ENCODE measurements at regions not wholly inside any gene's neighbourhood (a gene's known extent, or its start where the extent isn't known, plus 50 kb on each side); places are given as distances from the start of the nearest gene placed in this dataset.

DNA sequence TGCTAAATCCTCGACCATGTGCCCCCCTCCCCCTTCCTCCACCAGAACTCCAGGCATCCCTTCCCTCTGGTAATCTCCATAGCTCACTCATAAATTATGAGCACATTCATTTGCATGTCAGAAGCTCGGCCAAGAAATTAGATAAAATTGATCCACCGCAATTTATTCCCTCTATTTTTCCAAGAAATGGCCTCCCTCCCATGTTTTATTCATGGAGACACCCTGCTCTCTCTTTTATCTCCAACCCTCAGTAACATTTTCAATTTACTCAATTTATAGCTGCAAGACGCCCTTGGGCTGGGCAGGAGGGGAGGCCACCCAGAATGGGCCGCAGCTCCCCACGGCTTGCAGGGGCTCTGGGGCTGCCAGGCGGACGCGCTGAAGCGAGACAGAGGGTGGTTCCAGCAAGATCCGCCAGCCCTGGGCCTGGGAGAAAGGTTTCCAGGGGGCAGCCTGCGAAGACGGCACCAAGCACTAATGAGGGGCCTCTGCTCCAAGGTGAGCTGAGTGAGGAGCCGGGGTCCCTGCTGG is 54.7 kb upstream of the ZNF423 start:
- no peak for DNase-seq

DNA sequence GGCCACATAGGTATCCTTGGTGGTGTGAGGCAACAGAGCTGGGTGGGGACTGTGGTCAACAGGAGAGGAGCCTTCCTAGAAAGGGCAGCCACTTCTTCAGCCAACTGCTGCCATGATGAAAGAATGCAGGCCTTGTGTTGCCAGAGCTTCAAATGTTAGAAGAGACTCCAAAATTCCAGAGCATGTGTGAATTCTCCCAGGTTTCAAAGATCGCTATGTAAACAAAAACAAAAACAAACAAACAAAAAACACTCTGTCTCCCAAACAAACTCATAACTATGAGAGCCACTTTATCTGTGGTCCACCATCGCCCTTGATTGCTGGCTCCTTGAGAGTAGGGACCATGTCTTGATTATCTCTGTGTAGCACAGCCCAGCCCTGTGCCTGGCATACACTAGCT is 55.5 kb upstream of the ZNF423 start:
- no peak for DNase-seq

DNA sequence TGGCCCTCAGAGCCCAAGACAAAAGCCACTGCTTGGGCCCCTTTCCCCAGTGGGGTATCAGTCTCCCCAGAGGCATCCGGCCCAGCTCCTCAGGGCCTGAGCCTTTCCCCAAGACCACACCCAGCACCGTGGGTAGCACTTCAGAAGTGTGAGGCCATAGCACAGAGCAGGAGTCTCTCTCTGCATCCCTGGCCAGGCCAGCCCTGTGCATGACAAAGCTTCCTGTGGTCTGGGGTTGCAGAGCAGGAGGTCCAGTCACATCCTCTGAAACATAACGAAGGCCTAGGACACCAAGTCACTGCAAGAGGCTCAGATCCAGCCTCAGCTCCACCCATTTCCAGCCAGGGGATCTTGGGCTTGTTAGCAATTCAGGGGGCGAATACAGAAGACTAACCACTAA is 56.8 kb upstream of the ZNF423 start:
- no peak for DNase-seq

DNA sequence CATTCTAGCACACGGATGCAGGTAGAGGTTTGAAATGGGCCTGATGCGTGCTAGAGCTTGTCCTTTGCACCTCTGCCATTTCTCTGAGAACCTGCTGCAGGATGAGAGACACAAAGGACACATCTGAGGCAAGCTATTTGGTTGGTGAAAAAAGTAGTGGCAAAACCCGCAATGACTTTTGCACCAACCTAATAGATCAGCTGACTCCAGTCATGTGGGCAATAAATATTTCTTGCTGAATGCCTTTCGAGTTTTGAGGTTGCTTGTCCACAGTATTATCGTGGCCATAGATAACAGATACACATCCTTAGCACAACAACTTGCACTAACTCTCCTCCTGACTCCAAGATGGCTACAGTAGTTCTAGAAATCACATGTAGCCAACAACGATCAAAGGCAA is 57.8 kb upstream of the ZNF423 start:
- no peak for DNase-seq

DNA sequence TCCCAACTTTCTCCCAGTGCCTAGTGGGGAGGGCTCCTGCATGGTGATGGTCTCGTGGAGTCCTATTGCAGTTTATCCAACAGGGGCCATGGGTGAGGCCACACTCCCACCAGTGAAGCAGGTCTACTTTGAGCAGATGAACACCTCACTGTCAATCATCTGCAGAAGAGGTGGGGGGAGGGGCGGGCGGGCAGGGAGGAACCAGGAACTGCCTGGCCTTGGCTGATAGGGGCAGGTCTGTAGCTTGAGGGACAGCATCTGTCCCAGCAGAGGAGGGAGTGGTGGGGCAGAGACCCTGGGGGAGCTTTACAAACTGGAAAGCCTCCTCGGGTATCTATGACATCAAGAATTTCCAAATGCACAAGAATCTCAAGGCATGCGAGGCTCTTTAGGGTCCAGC is 58.7 kb upstream of the ZNF423 start:
- no peak for DNase-seq

DNA sequence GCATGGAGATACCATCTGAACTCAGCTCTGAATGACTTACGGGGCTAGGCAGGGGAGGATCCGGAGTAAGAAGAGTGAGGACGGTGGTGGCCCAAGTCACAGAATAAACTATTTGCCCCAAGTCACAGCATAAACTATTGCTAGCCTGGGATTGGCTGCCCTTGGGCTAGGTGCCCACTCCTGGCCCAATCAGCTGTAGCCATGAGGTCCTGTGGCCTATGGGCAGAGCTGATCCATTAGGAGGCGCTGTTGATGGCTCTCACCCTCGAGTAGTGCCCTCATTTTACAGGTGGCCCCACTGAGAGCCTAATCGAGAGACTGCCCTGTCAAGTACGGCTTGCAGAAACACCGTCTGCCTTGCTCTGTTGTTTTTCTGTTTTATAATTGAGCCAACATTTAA is 62.3 kb upstream of the ZNF423 start:
- no peak for DNase-seq

DNA sequence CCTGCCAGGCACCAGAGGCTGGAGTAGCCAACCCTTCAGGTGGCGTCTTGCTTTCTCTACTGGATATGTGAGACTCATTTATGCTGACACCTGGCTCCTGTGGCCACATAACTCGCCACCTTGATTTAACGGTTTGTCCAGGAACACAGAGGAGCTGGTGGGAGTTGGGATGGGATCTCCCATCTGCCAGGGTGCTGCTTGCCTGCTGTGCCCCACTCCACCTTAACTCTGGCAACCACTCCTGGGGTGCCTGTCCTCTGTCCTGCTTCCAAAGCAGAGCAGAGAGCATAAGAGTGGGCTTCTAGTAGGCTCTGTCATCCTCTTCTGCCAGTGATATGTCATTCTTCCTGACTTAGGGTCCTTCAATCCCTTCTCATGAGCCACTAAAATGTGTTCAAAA is 63.4 kb upstream of the ZNF423 start:
- no peak for DNase-seq

DNA sequence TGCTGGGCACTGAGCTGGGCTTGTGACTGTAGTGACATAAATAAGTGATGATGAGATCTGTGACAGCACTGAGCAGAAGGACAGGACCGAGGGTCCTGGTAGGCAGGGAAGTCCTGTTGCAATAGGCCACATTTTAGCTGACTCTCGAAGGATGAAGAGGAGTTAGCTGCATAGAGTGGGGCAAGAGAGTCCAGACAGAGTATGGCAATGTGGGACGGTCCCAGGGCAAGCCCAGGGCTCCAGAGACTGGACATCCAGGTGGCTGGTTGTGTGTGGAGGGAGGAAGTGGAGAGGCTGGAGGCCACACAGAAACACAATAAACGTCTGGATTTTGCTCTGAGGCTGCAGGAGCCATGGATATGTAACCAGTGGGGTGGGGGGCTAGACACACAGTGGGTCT is 64.5 kb upstream of the ZNF423 start:
- no peak for DNase-seq

DNA sequence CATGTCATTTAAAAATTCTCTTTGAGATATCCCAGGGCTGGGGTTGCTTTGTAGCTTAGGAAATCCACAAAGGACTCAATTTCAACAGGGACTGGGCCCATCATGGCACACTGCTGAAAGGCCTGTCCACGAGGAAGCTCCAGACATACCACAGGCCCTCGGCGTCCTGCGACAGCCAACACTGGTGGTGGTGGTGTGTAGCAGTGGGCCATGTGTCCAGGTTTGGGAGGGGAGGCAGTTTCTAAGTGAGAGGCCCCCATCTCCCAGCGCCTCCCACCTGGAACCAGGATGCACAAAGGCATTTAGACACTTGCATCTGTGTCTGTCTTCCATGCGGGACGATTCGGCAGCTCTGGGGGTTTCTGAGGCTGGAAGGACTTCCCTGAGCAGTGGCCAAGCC is 65.2 kb upstream of the ZNF423 start:
- no peak for DNase-seq

DNA sequence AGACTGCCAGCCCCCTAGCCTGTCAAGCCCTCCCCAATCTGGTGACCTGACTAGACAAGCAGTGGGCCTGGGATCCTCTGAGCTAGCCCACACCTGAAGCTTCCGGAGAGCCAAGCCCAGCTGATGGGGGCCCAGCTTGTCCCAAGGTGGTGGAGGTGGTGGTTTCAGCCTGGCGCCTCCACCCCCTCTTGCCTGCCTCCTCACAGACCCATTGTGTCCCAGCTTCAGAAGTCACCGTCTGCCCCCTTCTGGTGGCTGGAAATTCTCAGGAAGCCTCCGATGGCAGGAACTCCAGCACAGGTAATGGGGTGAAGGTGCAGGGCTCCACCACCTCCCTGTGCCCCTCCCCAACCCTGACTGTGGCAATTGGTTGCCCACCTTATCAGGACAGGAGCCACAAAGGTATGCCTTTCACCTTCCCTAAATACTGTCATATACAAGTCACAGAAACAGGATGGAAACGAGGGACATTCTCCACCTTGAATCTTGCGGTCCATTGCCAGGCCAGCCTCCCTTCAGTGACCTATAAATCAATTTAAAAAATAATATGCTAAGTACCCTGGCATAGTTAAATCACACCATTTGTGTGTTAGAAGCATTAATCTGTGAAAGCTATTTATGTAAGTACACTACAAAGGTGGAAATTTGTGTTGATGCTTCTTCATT is 66.0 kb upstream of the ZNF423 start:
- DNase-seq = peak; percentile 24

DNA sequence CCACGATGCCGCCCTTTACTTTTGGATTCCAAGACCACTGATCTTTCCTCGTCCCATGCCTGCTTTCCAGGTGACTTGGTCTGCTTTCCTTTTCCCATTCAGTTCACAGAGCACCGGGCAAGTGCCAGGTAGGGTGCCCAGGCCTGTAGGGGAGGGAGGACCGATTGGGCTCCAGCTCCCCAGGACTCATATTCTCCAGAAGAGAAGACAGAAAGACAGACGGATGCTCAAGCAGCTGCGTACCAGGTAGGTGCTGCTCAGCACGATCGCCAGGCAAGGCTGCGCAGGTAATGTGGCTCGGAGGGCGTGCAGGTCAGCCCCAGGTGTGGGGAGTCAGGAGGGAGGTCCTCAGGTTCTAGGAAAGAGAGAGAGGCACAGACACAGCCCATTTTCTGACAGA is 67.5 kb upstream of the ZNF423 start:
- DNase-seq = no peak

DNA sequence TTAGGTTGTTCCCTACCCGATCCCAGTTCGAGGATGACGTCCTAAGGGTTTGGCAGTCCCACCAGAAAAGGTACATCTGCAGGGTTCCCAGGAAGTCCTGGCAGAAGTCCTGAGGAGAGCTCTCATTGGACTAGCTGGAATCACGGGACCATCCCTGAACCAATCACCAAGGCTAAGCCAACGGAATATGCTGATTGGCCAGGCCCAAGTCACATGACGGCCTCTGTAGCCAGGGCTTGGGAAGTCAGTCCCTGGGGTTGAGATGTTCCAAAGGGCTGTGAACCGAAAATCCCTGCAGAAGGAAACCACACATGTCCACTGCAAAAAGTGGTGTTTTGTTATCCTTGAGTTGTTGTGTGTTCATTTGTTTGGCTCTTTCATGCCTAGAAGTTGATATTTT is 68.2 kb upstream of the ZNF423 start:
- no peak for DNase-seq

DNA sequence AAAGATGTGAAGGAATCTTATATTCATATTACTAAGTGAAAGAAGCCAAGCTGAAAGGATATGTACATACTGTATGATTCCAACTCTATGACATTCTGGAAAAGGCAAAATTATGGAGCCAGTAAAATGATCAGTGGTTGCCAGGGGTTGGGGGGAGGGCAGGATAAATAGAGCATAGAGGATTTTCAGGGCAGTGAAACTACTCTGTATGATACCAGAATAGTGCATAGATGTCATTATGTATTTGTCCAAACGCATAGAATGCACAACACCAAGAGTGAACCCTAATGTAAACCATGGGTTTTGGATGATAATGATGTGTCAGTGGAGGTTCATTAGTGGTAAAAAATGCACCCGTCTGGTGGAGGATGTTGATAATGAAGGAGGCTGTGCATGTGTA is 71.0 kb upstream of the ZNF423 start:
- DNase-seq = no peak

DNA sequence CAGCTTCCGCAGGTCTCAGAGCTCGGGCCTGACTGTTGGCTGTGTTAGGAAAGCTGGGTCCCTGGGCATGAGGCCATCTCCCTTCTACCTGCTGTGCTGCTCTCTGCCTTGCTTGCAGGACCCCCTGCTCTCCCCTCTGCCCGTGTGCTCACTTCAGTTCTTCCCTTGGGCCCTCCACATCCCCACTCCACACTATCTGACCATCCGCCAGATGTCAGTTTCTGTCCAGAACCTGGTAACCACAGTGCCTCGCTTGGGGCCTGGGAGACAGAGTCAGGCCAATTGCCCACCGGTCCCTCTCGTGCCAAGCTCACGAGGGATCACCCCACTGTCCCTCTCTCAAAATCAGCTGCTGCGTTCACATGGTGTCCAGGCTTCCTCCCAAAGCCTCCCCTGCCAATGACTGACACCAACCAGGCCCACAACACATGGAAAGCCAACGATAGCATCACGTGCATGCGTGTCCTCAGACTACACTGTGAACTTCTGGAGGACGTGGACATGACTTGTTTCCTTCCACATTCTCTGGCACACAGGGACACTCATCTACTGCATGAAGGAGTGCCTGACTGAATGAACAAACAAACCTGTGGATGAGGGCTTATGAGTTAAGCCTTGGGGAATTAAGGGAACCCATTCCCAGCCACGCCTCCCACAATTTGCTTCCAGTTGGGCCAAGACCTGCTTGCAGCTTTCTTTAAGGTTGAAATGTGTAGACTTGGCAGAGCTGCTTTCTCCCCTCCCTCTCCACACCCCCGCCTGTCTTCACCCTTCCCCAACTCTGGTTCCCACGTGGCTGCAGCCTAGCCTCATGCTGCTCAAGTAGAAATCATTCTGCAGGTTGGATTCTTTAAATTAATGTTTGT is 72.5 kb upstream of the ZNF423 start:
- DNase-seq = no peak

DNA sequence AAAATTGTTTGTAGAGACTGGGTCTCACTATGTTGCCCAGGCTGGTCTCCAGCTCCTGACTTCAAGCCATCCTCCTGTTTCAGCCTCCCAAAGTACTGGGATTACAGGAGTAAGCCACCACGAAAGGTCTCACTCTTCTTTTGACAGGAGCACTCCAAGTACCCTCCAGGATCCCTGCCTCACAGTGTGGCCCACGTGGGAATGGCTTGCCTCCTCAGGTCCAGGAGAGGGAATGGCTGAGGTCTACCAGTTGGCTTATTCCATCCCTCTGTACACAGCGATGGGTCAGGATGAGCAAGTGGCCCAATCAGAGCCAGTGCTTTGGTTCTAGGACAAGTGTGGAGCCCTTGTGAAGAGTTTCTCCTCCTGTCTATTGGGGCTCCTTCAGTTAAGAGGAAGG is 73.7 kb upstream of the ZNF423 start:
- DNase-seq = no peak

DNA sequence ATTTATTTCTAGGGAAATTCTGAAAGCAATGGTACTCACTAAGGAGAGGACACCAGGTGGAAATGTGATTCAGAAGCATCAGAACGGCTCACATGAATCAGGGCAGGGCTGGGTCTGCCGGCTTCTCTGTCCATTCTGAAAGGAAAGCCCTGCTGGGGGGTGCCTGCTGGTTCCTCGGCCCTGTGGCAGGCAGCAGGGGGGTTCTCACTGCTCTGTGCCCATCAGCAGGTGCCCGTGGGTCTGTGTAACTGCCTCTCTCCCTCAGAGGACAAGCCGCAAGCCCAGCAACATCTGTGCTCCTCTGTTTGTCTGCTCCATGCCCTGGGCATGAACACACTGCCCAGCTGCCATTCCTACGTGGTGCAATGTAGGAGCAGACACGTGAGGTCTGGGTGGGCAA is 74.9 kb upstream of the ZNF423 start:
- DNase-seq = no peak

DNA sequence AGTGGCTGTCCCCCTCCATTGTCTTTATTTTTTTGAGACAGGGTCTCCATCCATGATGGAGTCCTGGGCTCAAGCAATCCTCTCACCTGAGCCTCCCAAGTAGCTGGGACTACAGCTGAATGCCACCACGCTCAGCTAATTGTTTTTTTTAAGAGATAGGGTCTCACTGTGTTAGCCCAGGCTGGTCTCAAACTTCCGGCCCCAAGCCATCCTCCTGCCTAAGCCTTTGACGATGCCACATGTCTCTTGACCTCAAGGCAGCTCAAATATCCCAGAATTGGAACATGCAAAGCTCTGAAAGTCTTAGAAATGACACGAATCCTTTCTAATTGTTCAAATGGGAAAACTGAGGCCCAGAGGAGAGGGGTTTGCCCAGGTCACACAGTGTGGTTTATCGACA is 75.4 kb upstream of the ZNF423 start:
- DNase-seq = no peak

DNA sequence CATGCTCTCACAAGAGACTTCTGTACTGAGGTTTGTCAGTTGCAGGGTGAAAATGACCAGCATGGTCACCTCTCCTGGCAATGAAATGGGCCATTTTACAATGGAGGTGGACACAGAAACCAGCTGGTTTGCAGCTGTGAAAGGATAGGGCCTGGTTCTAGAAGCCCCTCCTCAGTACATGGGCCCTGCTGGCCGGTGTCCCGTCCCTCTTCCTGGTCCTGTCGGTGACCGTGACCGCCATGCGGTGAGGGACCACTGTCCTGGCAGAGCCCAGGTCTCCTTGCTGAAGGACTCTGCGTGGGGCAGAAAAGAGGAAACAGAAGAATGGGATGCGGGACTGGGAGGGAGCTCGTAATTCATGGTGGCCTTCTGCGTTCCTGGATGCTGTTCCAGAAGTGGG is 76.0 kb upstream of the ZNF423 start:
- DNase-seq = no peak

DNA sequence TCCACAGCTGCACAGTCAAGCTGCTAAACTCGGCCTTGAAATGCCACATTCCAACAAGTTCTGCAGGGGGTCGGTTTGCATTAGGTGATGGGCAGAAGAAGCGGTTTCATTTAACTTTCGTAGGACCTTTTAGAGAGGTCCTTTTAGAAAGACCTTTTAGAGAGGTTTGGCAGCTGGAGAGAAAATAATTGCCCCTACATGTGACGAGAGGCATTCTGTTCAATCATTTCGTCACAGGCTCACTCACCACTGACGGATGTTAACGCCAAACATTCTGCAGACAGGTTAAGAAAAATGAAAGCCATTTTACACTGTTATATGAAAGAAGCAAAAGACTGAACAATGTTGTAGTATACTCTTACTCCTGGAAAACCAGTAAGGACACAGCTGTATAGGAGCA is 76.5 kb upstream of the ZNF423 start:
- DNase-seq = no peak

DNA sequence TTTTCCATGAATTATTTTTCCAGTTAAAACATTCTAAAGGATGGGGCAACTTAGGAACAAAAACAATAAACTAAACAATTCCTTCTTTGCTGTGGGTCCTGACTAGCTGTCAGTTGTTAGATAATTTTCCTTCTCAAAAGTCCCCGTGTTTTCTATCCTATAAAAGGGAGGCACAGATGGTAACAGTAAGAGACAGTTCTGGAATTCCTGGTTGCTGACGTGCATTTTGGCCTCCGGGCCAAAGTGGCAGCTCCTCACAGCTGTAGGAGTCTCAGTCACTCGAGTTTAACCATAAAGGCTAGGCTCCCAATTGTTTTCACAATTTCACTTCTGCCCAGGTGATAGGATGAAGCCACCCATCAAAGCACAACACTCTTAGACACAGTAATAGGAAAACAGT is 77.0 kb upstream of the ZNF423 start:
- DNase-seq = no peak

DNA sequence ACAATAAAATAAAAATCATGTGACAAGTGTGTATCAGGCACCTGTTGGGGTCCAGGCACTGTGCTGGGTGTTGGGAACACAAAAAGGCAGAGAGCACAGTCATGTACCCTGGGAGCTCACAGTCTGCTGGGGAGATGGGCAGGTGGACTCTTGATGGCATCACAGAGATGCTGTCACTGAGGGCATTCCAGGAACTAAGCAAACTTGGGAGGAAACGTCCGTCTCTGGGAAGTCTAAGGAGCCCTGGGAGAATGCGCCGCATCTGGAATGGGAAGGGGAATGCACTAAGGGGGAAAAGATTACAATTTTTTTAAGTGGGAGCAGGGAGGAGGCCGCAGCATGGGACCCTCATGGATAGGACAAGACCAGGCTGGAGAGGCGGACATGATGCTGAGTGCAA is 80.9 kb upstream of the ZNF423 start:
- DNase-seq = no peak

DNA sequence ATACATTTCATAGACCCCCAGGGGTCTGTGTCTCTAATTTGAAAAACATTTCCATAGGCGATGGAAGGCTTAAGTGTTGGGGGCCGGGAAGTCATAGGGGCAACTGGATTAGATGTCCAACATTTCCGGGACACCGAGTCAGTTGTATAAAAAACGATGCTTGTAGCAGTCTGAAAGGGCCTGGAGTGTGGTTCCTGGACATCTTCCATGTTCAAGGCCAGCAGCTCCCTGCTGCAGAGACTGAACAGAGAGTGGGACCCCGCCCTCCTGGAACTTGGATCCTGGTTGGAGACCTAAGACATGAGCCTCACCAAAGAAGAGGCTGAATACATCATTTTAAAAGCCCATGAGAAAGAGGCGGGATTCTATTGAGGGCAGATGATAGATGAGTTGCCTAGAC is 82.0 kb upstream of the ZNF423 start:
- DNase-seq = no peak

DNA sequence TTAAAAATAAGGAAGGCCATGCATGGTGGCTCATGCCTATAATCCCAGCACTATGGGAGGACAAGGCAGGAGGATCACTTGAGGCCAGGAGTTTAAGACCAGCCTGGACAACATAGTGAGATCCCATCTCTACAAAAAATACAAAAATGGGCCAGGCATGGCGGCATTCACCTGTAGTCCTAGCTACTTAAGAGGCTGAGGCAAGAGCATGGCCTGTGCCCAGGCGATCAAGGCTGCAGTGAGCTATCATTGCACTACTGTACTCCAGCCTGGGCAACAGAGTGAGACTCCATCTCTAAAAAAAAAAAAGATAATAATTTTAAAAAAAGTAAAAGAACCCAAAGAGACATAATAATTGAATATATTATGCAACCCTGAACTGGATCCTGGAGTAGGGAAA is 83.6 kb upstream of the ZNF423 start:
- no peak for DNase-seq

DNA sequence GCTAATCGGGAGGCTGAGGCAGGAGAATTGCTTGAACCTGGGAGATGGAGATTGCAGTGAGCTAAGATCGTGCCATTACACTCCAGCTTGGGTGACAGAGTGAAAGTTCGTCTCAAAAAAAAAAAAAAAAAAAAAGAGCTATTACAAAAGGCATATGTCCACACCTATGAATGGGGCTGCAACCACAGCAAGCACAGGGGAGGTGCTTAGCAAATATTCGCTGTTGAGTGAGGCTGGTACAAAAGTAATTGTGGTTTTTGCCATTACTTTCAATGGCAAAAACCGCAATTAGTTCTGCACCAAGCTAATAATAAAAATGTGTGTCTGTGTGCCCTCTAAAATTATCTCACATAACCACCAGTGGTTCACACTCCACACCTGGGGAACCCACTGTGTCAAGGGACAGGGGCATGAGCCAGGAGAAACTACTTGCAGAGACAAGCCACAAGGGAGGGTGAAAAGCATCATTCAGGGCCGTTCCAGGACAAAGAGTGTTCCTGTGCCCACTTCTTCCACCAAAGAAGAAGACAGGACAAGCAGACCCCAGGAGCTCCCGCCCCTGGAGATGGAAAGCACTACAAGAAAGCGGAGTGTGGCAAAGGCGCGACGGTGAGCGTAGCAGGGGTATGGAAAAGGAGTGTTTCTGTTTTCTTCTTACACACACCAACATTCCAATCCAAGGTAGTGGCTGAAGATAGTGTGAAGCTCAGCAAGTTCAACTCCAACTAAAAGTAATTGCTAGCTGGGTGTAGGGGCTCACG is 84.4 kb upstream of the CNEP1R1 start:
- DNase-seq = no peak

All from CD4-positive, alpha-beta T cell treated with Interleukin-15 for 1 hour (primary cell).